ENCODE measurements at regions not wholly inside any gene's neighbourhood (a gene's known extent, or its start where the extent isn't known, plus 50 kb on each side); places are given as distances from the start of the nearest gene placed in this dataset.

DNA sequence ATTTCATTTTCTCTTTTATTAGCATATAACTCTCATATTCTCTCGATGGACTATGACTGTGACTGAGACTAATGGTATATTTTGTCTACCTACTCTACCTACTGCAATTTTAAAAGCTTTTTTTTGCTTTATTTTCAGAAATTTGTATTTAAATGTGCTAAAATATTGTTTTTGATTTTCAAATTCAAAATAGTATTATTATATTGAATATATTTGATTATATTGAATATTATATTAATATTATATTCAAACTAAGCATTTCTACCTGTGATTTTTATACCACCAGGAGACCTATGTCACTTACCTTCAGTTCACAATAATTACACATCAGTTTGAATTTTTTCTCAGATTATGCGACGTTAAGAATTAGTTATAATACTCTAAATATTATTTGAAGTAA is 700.5 kb upstream of the RGMB start:
- ChIA-PET POLR2A (no interaction called here), CTCF (no interaction called here)
- Mint-ChIP-seq H3K4me3 (ENCODE audit: unreplicated experiment) (no peak overlapping the region), H3K27ac (ENCODE audit: low read depth, unreplicated experiment) (no peak overlapping the region), H3K4me1 (ENCODE audit: insufficient read depth, unreplicated experiment) (no peaks in the 10 kb centered on the region), H3K27me3 (ENCODE audit: insufficient read depth, unreplicated experiment) (no peaks in the 10 kb centered on the region), H3K9me3 (ENCODE audit: unreplicated experiment) (no peaks in the 10 kb centered on the region), H3K36me3 (ENCODE audit: insufficient read depth, unreplicated experiment) (no peaks in the 10 kb centered on the region)
- intact Hi-C loops (cut with micrococcal nuclease): no loop called here
- TF ChIP-seq, protein P1, sequence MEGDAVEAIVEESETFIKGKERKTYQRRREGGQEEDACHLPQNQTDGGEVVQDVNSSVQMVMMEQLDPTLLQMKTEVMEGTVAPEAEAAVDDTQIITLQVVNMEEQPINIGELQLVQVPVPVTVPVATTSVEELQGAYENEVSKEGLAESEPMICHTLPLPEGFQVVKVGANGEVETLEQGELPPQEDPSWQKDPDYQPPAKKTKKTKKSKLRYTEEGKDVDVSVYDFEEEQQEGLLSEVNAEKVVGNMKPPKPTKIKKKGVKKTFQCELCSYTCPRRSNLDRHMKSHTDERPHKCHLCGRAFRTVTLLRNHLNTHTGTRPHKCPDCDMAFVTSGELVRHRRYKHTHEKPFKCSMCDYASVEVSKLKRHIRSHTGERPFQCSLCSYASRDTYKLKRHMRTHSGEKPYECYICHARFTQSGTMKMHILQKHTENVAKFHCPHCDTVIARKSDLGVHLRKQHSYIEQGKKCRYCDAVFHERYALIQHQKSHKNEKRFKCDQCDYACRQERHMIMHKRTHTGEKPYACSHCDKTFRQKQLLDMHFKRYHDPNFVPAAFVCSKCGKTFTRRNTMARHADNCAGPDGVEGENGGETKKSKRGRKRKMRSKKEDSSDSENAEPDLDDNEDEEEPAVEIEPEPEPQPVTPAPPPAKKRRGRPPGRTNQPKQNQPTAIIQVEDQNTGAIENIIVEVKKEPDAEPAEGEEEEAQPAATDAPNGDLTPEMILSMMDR (IDR thresholded peaks at IDR 0.05; ENCODE audit: unreplicated experiment): no peak
- BruUV-seq (replicated peaks): no TSS peak
- no peak for DNase-seq (ENCODE audit: unreplicated experiment)

DNA sequence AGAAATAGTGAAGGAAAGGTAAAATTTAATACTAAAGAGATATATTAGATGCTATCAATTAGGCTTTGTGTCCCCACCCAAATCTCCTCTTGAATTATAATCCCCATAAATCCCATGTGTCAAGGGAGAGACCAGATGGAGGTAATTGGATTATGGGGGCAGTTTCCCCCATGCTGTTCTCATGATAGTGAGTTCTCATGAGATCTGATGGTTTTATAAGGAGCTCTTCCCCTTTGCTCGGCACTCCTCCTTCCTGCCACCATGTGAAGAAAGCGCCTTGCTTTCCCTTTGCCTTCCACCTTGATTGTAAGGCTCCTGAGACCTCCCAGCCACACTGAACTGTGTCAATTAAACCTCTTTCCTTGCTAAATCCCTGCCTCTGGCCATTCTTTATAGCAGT is 697.0 kb upstream of the RGMB start:
- Mint-ChIP-seq H3K4me3 (ENCODE audit: unreplicated experiment) (no peak overlapping the region), H3K27ac (ENCODE audit: low read depth, unreplicated experiment) (no peak overlapping the region), H3K27me3 (ENCODE audit: insufficient read depth, unreplicated experiment) (no peaks in the 10 kb centered on the region), H3K36me3 (ENCODE audit: insufficient read depth, unreplicated experiment) (no peaks in the 10 kb centered on the region), H3K9me3 (ENCODE audit: unreplicated experiment) (no peaks in the 10 kb centered on the region), H3K4me1 (ENCODE audit: insufficient read depth, unreplicated experiment) (no peaks in the 10 kb centered on the region)
- intact Hi-C loops (cut with micrococcal nuclease): no loop called here
- TF ChIP-seq, protein P1 (IDR thresholded peaks at IDR 0.05; ENCODE audit: unreplicated experiment): no peak
- CTCF ChIA-PET: no interaction called here
- no peak for DNase-seq (ENCODE audit: unreplicated experiment)
- POLR2A ChIA-PET: no interaction called here
- BruUV-seq (replicated peaks): no TSS peak

DNA sequence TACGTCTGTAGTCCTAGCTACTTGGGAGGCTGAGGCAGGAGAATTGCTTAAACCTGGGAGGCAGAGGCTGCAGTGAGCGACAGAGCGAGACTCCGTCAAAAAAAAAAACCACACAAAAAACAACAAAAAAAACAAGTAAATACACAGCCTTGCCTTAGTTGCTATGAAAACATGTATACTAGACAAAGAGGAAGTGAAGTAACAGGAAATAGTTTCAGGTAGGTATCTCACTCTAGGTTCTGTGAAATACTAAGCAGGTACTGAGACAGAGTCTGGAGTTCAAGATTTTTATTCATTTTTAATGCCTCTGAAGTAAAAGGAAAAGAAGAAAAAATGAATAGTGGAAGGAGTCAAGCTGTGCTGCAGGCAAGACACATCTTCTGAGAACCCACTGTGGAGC is 687.9 kb upstream of the RGMB start:
- DNase-seq (ENCODE audit: unreplicated experiment): no peak
- intact Hi-C loops (cut with micrococcal nuclease): no loop called here
- ChIA-PET CTCF (no interaction called here), POLR2A (no interaction called here)
- TF ChIP-seq, protein P1 (IDR thresholded peaks at IDR 0.05; ENCODE audit: unreplicated experiment): no peak
- Mint-ChIP-seq H3K9me3 (ENCODE audit: unreplicated experiment) (no peaks in the 10 kb centered on the region), H3K4me1 (ENCODE audit: insufficient read depth, unreplicated experiment) (no peaks in the 10 kb centered on the region), H3K4me3 (ENCODE audit: unreplicated experiment) (no peak overlapping the region), H3K36me3 (ENCODE audit: insufficient read depth, unreplicated experiment) (no peaks in the 10 kb centered on the region), H3K27me3 (ENCODE audit: insufficient read depth, unreplicated experiment) (no peaks in the 10 kb centered on the region), H3K27ac (ENCODE audit: low read depth, unreplicated experiment) (no peak overlapping the region)
- BruUV-seq (replicated peaks): no TSS peak

DNA sequence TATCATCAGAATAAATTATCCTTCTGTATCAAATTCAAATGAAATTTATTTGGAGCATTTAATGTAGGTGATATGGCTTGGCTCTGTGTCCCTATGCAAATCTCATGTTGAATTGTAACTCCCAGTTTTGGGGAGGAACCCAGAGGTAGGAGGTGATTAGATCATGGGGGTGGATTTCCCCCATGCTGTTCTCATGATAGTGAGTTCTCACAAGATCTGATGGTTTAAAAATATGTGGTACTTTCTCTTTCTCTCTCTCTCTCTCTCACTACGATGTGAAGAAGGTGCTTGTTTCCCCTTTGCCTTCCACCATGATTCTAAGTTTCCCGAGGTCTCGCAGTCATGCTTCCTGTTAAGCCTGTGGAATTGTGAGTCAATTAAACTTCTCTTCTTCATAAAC is 678.4 kb upstream of the RGMB start:
- H3K27me3 Mint-ChIP-seq (ENCODE audit: insufficient read depth, unreplicated experiment): no peaks in the 10 kb centered on the region
- no peak overlapping the region for H3K27ac Mint-ChIP-seq (ENCODE audit: low read depth, unreplicated experiment)
- ChIA-PET CTCF (interaction anchor here (0.6 kb wide), 1 partner anchor 15 kb away, joined by 4 read pairs; no protein-coding TSS in a partner anchor), POLR2A (no interaction called here)
- peaks cover 16% of the 10 kb centered on the region for H3K4me1 Mint-ChIP-seq (ENCODE audit: insufficient read depth, unreplicated experiment)
- intact Hi-C loops (cut with micrococcal nuclease): no loop called here
- peaks cover 7% of the 10 kb centered on the region for H3K9me3 Mint-ChIP-seq (ENCODE audit: unreplicated experiment)
- no peak overlapping the region for H3K4me3 Mint-ChIP-seq (ENCODE audit: unreplicated experiment)
- H3K36me3 Mint-ChIP-seq (ENCODE audit: insufficient read depth, unreplicated experiment): no peaks in the 10 kb centered on the region
- TF ChIP-seq, protein P1 (IDR thresholded peaks at IDR 0.05; ENCODE audit: unreplicated experiment): no peak
- no TSS peak for BruUV-seq (replicated peaks)
- DNase-seq (ENCODE audit: unreplicated experiment): no peak
